SH-SY5Y (cell line): ENCODE measurements at regions not wholly inside any gene's neighbourhood (a gene's known extent, or its start where the extent isn't known, plus 50 kb on each side); places are given as distances from the start of the nearest gene placed in this dataset.

Source experiments
- GATA2 ChIP-seq: IDR thresholded peaks from 2 replicates; pipeline ENCODE4 v1.6.1; 2011; ENCODE audit warnings: mild to moderate bottlenecking, low read depth, low read length
- GATA3 ChIP-seq: IDR thresholded peaks from 2 replicates; pipeline ENCODE4 v1.6.1; 2011; ENCODE audit warnings: low read depth, mild to moderate bottlenecking, low read length, moderate library complexity

DNA sequence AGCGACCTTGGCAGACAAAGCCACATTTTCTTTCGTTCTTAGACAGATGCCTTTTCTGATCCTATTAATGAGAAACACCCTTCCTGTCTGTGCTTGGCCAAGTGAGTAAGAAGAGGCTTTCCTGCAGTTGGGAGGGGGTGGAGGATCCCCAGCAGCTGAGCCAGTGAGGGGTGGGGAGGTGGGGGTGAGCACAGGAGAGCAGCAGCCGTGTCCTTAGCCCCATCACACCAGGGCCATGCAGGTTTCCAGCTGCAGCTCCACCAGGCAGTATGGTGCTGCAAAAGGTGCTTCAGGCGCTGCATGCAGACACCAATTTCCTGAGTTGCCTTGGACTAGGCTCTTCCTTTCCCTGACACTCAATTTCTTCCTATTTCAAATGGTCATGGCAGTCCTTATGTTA is 123.3 kb upstream of the SIX2 start:
- TF ChIP-seq GATA3, result no peak
- TF ChIP-seq GATA2, result no peak
